Stimulated activated naive B cell treated with anti-CD40 and anti-IgM and Interleukin-4, amounts not matched to agents 10 μg/mL and 1 μg/mL and 100 μg/mL, for 72 hours (primary cell): ENCODE measurements at regions not wholly inside any gene's neighbourhood (a gene's known extent, or its start where the extent isn't known, plus 50 kb on each side); places are given as distances from the start of the nearest gene placed in this dataset.
"Not testable (repeated sequence)": the region's sequence is repeated elsewhere in the genome, so short reads cannot be mapped to it uniquely, and the experiment has no call there.

Experiments
- ATAC-seq, 2 donors: fragments of 150-1000 bp; cut with Tn5 transposase; replicated peaks; 2 replicates each; pipeline ENCODE4 v1.10.0; 2021; ENCODE audit warnings: moderate library complexity in 1 of 2
- DNase-seq: peaks from one replicate; pipeline ENCODE4 v3.0.0; 2021
- H3K27ac Mint-ChIP-seq: one replicate; pipeline ENCODE4 v1.8.0; 2022; ENCODE audit warnings: mild to moderate bottlenecking, mixed read lengths
- H3K27me3 Mint-ChIP-seq, 2 donors: one replicate each; pipeline ENCODE4 v1.8.0; 2022; ENCODE audit warnings: mixed read lengths in 2 of 2
- H3K36me3 Mint-ChIP-seq, 2 donors: one replicate each; pipeline ENCODE4 v1.8.0; 2022; ENCODE audit warnings: mixed read lengths in 2 of 2, mild to moderate bottlenecking in 1 of 2
- H3K4me1 Mint-ChIP-seq, 2 donors: one replicate each; pipeline ENCODE4 v1.8.0; 2022; ENCODE audit warnings: mixed read lengths in 2 of 2, mild to moderate bottlenecking in 1 of 2
- H3K4me3 Mint-ChIP-seq, 2 donors: one replicate each; pipeline ENCODE4 v1.8.0; 2022; ENCODE audit warnings: mild to moderate bottlenecking in 2 of 2, mixed read lengths in 2 of 2, moderate library complexity in 1 of 2
- H3K9me3 Mint-ChIP-seq, 2 donors: one replicate each; pipeline ENCODE4 v1.8.0; 2022; ENCODE audit warnings: mixed read lengths in 2 of 2, mild to moderate bottlenecking in 1 of 2

DNA sequence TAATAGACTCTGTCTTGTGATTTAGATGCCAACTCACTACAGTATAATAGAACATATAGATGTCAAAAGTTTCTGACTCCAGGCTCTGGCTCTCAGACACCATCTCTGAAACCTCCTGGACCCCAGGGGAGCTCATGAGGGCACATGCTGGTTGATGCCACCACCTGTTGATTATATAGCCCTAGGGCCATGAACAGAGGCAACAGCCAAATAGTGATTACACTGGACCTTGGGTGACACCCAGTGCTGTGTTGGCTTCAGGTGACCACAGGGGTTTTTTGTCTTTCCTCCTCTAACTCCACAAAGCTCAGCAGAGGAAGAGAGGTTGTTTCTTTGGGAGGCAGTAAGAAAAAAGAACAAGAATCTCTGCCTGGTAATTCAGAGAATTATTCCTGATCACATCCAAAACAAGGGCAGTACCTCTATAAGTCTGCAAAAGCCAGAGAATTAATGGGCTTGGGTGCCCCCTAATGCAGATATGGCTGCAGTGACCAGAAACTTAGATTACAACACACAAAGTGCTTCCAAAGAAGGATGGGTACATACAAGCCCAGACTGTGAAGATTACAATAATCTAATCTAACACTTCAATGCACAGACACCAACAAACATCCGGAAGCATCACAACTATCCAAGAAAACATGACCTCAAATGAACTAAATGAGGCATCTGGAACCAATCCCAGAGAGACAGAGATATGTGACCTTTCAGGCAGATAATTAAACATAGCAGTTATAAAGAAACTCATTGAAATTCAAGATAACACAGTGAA, 1920.6 kb downstream of the ARAP2 start:
- no peaks in the 10 kb centered on the region for H3K4me1 Mint-ChIP-seq
- H3K9me3 Mint-ChIP-seq = peaks cover 0 to 5% of the 10 kb centered on the region in 2 donors
- peak in 1 of 2 donors; percentile 23 for ATAC-seq
- no peak overlapping the region for H3K4me3 Mint-ChIP-seq
- H3K27ac Mint-ChIP-seq = no peak overlapping the region
- no peak for DNase-seq
- no peaks in the 10 kb centered on the region for H3K27me3 Mint-ChIP-seq
- H3K36me3 Mint-ChIP-seq = no peaks in the 10 kb centered on the region

DNA sequence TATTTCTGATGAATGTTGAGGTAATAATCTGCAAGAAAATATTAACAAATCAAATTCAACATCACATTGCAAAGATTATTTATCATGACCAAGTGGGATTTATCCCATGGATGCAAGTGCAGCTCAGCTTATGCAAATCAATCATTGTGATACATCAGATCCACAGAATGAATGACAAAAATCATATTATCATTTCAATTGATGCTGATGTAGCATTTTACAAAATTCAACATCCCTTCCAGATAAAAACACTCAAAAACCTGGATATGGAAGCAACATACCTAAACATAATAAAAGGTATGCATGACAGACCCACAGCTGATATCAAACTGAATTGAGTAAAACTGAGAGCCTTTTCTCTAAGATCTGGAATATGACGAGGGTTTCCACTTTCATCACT, 1915.4 kb downstream of the ARAP2 start:
- Mint-ChIP-seq H3K27me3 (no peaks in the 10 kb centered on the region), H3K9me3 (peaks cover 0 to 5% of the 10 kb centered on the region in 2 donors), H3K4me1 (no peaks in the 10 kb centered on the region), H3K4me3 (no peak overlapping the region), H3K27ac (no peak overlapping the region), H3K36me3 (no peaks in the 10 kb centered on the region)
- no peak for DNase-seq
- ATAC-seq = no peak

DNA sequence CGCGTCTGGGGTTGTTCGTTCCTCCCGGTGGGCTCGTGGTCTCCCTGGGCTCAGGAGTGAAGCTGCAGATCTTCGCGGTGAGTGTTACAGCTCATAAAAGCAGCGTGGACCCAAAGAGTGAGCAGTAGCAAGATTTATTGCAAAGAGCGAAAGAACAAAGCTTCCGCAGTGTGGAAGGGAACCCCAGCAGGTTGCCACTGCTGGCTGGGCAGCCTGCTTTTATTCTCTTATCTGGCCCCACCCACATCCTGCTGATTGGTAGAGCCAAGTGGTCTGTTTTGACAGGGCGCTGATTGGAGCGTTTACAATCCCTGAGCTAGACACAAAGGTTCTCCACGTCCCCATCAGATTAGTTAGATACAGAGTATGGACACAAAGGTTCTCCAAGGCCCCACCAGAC, 1909.2 kb downstream of the ARAP2 start:
- not testable (repeated sequence) for H3K27ac Mint-ChIP-seq, H3K36me3 Mint-ChIP-seq, DNase-seq, H3K9me3 Mint-ChIP-seq, H3K4me1 Mint-ChIP-seq, ATAC-seq, H3K27me3 Mint-ChIP-seq, H3K4me3 Mint-ChIP-seq

DNA sequence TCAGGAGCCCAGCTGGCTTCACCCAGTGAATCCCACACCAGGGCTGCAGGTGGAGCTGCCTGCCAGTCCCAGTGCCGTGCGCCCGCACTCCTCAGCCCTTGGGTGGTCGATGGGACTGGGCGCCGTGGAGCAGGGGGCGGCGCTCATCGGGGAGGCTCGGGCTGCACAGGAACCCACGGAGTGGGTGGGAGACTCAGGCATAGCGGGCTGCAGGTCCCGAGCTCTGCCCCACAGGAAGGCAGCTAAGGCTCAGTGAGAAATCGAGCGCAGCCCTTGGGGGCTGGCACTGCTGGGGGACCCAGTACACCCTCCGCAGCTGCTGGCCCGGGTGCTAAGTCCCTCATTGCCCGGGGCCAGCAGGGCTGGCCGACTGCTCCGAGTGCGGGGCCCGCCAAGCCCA, 1908.8 kb downstream of the ARAP2 start:
- not testable (repeated sequence) for H3K4me3 Mint-ChIP-seq, H3K27me3 Mint-ChIP-seq, H3K27ac Mint-ChIP-seq, DNase-seq, H3K36me3 Mint-ChIP-seq, H3K9me3 Mint-ChIP-seq, ATAC-seq, H3K4me1 Mint-ChIP-seq

DNA sequence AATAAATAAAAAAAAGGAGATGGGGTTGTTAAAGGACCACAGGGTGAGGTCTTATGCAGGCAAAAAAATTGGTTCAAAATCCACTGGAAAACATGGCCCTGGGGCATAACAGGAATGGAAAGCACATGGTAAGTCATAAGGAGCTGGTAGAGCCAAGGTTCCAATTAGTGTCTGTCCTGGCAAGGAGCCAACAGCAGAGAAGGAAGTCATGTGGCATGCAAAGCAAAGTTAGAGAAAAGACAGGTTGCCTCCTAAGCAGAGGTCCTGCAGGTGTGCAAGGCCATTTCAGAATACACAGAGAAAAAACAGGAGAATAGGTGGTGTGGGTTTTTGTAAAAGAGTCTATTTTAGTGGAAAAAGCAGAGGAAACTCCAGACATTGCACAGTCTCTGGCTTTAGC, 1881.7 kb downstream of the ARAP2 start:
- Mint-ChIP-seq H3K4me1 (no peaks in the 10 kb centered on the region), H3K4me3 (no peak overlapping the region), H3K9me3 (peaks cover 3 to 8% of the 10 kb centered on the region in 2 donors), H3K27ac (no peak overlapping the region), H3K36me3 (no peaks in the 10 kb centered on the region), H3K27me3 (no peaks in the 10 kb centered on the region)
- ATAC-seq (no peak), DNase-seq (no peak)

DNA sequence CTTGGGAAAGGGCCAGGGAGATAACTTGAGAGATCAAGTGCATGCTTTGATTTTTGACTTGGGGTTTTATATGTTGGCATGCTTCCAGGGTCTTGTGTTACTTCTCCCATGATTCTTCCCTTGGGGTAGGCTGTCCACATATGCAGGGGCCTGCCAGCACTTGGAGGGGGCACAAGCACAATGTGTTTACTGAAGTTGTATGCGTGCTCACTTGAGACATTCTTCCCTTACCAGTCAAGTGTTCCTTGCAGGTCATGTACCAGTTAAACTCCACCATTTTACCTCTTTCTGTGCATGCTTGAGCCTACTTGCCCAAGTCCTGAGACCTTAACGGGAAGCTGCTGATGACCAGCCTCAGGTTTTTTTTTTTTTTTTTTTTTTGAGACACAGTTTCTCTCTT, 1880.5 kb downstream of the ARAP2 start:
- Mint-ChIP-seq H3K27me3 (no peaks in the 10 kb centered on the region), H3K9me3 (peaks cover 3 to 8% of the 10 kb centered on the region in 2 donors), H3K36me3 (no peaks in the 10 kb centered on the region), H3K4me3 (no peak overlapping the region), H3K4me1 (no peaks in the 10 kb centered on the region), H3K27ac (no peak overlapping the region)
- DNase-seq = no peak
- no peak for ATAC-seq

DNA sequence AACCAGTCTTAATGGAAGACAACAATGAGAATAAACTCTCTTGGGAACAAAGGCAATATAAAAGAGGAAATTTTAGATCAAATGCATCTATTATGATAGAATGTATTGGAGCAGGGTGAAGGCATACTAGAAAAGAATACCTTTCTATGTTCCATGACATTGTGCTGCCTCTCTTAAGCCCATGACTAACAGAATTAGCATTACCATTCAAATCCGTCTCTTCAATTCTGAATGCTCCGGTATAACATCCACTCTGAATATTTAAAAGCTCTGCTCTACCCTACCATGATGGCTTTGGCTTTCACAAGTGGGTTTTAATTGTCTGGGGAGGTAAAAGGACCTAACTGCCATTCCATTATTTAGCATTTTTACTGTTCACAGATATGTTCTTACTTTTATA, 1878.4 kb downstream of the ARAP2 start:
- no peak for ATAC-seq
- no peaks in the 10 kb centered on the region for H3K27me3 Mint-ChIP-seq
- H3K9me3 Mint-ChIP-seq = peaks cover 1 to 8% of the 10 kb centered on the region in 2 donors
- DNase-seq = no peak
- H3K27ac Mint-ChIP-seq = no peak overlapping the region
- no peak overlapping the region for H3K4me3 Mint-ChIP-seq
- no peaks in the 10 kb centered on the region for H3K36me3 Mint-ChIP-seq
- no peaks in the 10 kb centered on the region for H3K4me1 Mint-ChIP-seq

DNA sequence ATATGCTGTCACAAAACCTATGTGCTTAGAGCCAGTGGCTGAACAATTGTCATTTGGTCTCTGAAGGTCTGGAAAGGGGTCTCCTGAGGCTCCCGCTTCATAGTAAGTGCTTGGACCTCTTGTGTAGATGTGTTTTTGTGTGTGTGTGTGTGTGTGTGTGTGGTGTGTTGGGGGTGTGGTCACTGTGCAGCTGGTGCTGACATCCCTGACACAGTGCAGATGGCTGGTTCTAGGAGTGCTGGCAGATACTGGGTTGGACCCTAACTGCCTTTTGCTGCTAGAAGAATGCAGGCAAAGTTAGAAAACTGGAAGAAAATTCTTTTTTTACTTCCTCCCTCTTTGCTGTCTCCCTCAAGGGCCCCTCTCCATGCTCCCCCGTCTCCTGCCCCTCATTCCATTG, 1872.6 kb downstream of the ARAP2 start:
- no peaks in the 10 kb centered on the region for H3K27me3 Mint-ChIP-seq

DNA sequence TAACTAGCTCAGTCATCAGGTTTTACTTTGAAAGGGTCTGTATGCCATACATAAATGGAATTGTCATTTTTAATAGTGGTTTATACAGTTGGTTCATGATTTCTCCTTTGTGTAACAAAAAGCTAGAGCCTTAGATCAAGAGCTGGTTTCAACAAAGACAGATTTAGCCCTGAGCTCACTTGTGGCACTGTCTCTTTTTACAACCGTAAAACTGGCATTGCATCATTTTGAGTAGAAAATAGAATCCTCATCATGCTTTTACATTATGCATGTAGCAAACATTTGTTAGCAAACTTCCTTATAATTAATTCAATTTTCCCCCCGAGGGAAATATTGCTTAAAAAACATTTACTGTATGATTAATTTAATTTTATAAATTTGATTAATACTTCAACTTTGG, 1871.5 kb downstream of the ARAP2 start:
- H3K36me3 Mint-ChIP-seq = no peaks in the 10 kb centered on the region
- no peaks in the 10 kb centered on the region for H3K27me3 Mint-ChIP-seq
- DNase-seq (no peak), ATAC-seq (no peak)
- peaks cover 0 to 1% of the 10 kb centered on the region in 2 donors for H3K9me3 Mint-ChIP-seq
- H3K4me1 Mint-ChIP-seq = no peaks in the 10 kb centered on the region
- H3K27ac Mint-ChIP-seq = no peak overlapping the region
- H3K4me3 Mint-ChIP-seq = no peak overlapping the region

More for the DNA sequence above, 1872.6 kb downstream of the ARAP2 start:
- H3K4me1 Mint-ChIP-seq = no peaks in the 10 kb centered on the region
- no peak for ATAC-seq
- H3K36me3 Mint-ChIP-seq = no peaks in the 10 kb centered on the region
- no peak for DNase-seq
- no peak overlapping the region for H3K4me3 Mint-ChIP-seq
- H3K9me3 Mint-ChIP-seq = peaks cover 0 to 1% of the 10 kb centered on the region in 2 donors
- H3K27ac Mint-ChIP-seq = no peak overlapping the region

DNA sequence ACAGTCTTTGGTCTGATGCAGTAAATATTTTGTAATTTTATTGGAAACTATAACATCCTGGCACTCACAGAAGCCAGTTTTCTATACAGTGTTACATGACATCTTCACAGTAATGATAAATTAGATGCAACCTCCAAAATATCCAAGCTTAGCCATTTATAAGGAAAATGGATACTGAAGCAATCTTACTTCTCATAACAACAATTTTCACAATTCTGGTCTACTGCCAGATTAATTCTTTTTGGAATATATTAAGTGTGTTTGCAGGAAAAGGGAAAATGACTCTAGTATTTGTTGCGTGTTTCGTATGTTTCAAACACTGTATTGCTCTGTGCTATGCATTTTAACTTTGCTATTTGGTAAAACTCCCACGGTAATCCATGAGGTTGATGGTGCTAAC, 1870.9 kb downstream of the ARAP2 start:
- Mint-ChIP-seq H3K4me3 (no peak overlapping the region), H3K36me3 (no peaks in the 10 kb centered on the region), H3K27me3 (no peaks in the 10 kb centered on the region), H3K4me1 (no peaks in the 10 kb centered on the region), H3K9me3 (peaks cover 0 to 1% of the 10 kb centered on the region in 2 donors), H3K27ac (no peak overlapping the region)
- no peak for ATAC-seq
- no peak for DNase-seq

DNA sequence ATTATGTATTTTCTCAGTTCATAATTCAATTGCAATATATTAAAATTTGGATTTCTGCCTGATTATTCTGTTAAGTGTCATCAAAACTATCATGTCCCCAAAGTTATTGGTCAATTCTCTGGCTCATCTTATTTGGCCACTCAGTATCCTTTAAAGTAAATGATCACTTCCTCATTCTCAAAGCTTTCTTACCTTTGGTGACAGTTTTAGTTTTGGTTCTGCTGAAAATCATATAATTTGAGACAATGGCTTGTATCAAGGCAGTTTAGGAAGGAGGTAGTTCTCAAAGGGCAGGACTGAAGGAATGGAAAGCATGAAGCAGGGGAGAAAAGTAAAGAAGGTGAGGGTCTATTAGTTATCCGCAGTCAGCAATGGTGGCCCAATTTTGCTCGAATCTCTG, 1832.1 kb downstream of the ARAP2 start:
- no peak overlapping the region for H3K27ac Mint-ChIP-seq
- no peak overlapping the region for H3K4me3 Mint-ChIP-seq

DNA sequence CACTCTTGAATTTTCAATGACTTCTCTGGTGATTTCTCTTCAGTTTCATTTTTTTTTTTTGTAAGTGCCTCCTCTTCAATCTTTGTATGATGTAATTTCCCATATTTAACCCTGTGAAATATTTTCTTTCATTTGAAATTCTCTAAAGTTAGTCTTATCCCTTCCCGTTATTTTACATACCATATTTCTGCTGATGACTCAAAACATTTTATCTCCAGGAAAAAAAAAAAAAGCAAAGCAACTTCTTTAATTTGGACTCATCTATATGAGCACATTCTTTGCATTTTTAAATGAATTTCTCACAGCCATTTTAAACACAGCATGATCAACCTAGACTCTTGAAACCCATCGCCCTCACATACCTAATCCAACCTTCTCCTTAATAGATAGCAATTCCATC, 1831.4 kb downstream of the ARAP2 start:
- ATAC-seq (no peak), DNase-seq (no peak)
- no peaks in the 10 kb centered on the region for H3K27me3 Mint-ChIP-seq
- peaks cover 9 to 12% of the 10 kb centered on the region in 2 donors for H3K9me3 Mint-ChIP-seq
- H3K36me3 Mint-ChIP-seq = no peaks in the 10 kb centered on the region
- H3K4me3 Mint-ChIP-seq = no peak overlapping the region
- H3K27ac Mint-ChIP-seq = no peak overlapping the region
- H3K4me1 Mint-ChIP-seq = no peaks in the 10 kb centered on the region

More for the DNA sequence above, 1832.1 kb downstream of the ARAP2 start:
- ATAC-seq (no peak), DNase-seq (no peak)
- H3K27me3 Mint-ChIP-seq = no peaks in the 10 kb centered on the region
- H3K4me1 Mint-ChIP-seq = no peaks in the 10 kb centered on the region
- H3K9me3 Mint-ChIP-seq = peaks cover 9 to 12% of the 10 kb centered on the region in 2 donors
- H3K36me3 Mint-ChIP-seq = no peaks in the 10 kb centered on the region

DNA sequence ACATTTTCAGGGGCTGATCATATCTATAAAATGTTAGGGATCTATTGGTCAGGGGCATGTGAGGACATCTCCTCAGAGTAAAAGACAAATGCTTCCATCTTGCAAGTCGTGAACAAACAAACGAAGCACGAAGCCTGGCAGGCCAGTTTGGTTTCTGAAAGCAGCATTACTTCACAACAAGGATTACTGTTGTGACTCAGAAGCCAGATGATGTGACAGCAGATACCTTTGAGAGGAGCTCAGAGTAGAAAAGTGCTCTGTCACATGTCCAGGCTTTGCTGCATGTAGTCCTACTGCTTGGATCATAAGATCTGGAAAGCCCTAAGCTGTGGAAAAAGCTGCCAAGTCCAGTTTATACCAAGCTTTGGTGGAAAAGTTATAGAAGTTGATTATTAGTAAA, 1827.2 kb downstream of the ARAP2 start:
- Mint-ChIP-seq H3K4me1 (no peaks in the 10 kb centered on the region), H3K27me3 (no peaks in the 10 kb centered on the region), H3K27ac (no peak overlapping the region), H3K36me3 (no peaks in the 10 kb centered on the region), H3K4me3 (no peak overlapping the region), H3K9me3 (peaks cover under 1 to 4% of the 10 kb centered on the region in 2 donors)
- DNase-seq = no peak
- ATAC-seq = no peak

DNA sequence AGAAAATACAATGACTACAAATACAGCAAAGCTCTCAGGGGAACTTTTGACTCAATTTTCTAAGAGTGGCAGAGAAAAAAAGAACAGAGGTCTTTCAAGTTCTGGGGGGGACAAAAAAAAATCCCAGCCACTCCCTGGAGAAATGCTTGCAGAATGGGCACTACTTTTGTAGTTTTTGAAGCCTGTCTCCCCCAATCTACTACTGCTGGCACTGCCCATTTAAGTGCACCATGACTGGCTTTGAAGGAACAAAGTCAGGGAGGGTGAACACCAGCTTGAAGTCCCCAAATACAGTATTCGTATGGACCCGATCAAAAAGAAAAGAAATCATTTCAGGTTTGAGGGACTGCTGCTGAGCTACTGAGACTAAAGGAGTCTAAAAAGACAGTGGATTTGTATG, 1824.4 kb downstream of the ARAP2 start:
- Mint-ChIP-seq H3K4me3 (no peak overlapping the region), H3K27me3 (no peaks in the 10 kb centered on the region)
- no peak for ATAC-seq

DNA sequence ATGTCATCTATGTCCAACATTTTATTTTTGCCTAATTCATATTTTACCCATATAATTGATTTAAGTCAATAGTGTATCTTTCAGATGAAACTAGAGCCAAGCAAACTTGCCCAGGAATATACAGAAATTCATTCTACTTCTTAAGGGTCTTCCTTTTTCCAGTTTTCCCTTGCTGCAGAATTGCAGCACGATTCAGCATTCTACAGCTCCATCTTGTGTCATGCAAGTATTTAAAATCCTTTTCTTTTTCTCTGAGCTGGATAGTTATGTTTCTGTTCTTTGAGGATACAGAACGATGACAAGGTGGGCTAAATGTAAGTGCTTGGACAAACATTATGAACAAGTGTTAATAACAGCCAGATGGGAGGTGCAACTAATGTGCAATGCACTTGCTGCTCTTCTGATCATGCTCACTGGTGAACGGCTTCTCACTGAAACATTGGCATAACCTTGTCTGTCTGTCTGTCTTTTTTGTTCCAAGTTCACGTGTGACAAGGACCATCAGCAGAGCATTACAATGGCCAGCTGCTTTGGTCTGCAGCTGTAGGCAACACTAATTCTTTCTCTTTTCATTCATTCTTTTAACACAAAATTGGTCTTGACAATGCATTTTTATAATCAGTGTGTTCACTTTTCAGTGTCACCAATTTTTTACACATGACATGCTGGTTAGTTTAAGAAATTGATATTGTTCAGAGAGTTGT, 1821.7 kb downstream of the ARAP2 start:
- H3K27ac Mint-ChIP-seq = no peak overlapping the region
- no peaks in the 10 kb centered on the region for H3K9me3 Mint-ChIP-seq
- DNase-seq (no peak), ATAC-seq (no peak)
- H3K4me3 Mint-ChIP-seq = no peak overlapping the region
- no peaks in the 10 kb centered on the region for H3K27me3 Mint-ChIP-seq
- no peaks in the 10 kb centered on the region for H3K36me3 Mint-ChIP-seq
- no peaks in the 10 kb centered on the region for H3K4me1 Mint-ChIP-seq

More for the DNA sequence above, 1824.4 kb downstream of the ARAP2 start:
- DNase-seq = no peak
- no peaks in the 10 kb centered on the region for H3K4me1 Mint-ChIP-seq
- H3K9me3 Mint-ChIP-seq = no peaks in the 10 kb centered on the region
- no peak overlapping the region for H3K27ac Mint-ChIP-seq
- no peaks in the 10 kb centered on the region for H3K36me3 Mint-ChIP-seq
